PC-9 (cell line): ENCODE measurements at regions not wholly inside any gene's neighbourhood (a gene's known extent, or its start where the extent isn't known, plus 50 kb on each side); places are given as distances from the start of the nearest gene placed in this dataset.

Experiments
- BruUV-seq: library from RNA; stranded (reverse); fragments of 400-500 nt; replicated peaks from 2 replicates; lab custom pipeline; 2021; lab: Mats Ljungman, UMichigan
- CTCF ChIA-PET: fragments of 300-600 bp; sonication (Branson Sonifier 250); formaldehyde crosslinking; loops from one replicate; lab custom pipeline; 2022; ENCODE audit warnings: antibody characterized with exemption; lab: Charles Lee
- POLR2A ChIA-PET: fragments of 300-600 bp; sonication (Branson Sonifier 250); formaldehyde crosslinking; loops from one replicate; lab custom pipeline; 2022; ENCODE audit warnings: antibody characterized with exemption; ENCODE audit not compliant: unreplicated experiment; lab: Charles Lee
- DNase-seq, 2 experiments: peaks; one replicate each; pipeline versions ENCODE4 v3.0.0 to v3.0.0-alpha.2; 2015 to 2022; ENCODE audit warnings: mixed read lengths in 1 of 2
- H2AFZ ChIP-seq: fragments of 200-600 bp; sonication (generic); 2 replicates; pipeline ENCODE4 v1.8.1; 2017; ENCODE audit warnings: antibody characterized with exemption
- H3F3A ChIP-seq: fragments of 200-600 bp; sonication (generic); 2 replicates; pipeline ENCODE4 v1.8.1; 2017; ENCODE audit warnings: antibody characterized with exemption, mild to moderate bottlenecking, low read depth; ENCODE audit not compliant: insufficient read depth
- H3K27ac ChIP-seq: fragments of 200-600 bp; sonication (generic); 2 replicates; pipeline ENCODE4 v1.6.1; 2016; ENCODE audit warnings: mixed run types
- H3K27me3 ChIP-seq: fragments of 200-600 bp; sonication (generic); 2 replicates; pipeline ENCODE4 v1.6.1; 2016; ENCODE audit warnings: low read depth, mixed run types; ENCODE audit not compliant: insufficient read depth
- H3K36me3 ChIP-seq: fragments of 200-600 bp; sonication (generic); 2 replicates; pipeline ENCODE4 v1.6.1; 2016; ENCODE audit warnings: low read depth, mixed run types
- H3K4me1 ChIP-seq: fragments of 200-600 bp; sonication (generic); replicated peaks from 2 replicates; pipeline ENCODE4 v1.6.1; 2016; ENCODE audit warnings: mixed run types; ENCODE audit not compliant: insufficient read depth
- H3K4me2 ChIP-seq: fragments of 200-600 bp; sonication (generic); 2 replicates; pipeline ENCODE4 v1.6.1; 2017; ENCODE audit warnings: mixed run types
- H3K4me3 ChIP-seq: fragments of 200-600 bp; sonication (generic); 2 replicates; pipeline ENCODE4 v1.6.1; 2016; ENCODE audit warnings: mixed run types
- H3K79me2 ChIP-seq: fragments of 200-600 bp; sonication (generic); 2 replicates; pipeline ENCODE4 v1.6.1; 2017; ENCODE audit warnings: low read depth, mixed run types
- H3K9me2 ChIP-seq: fragments of 200-600 bp; sonication (generic); 2 replicates; pipeline ENCODE4 v1.8.1; 2017; ENCODE audit warnings: mild to moderate bottlenecking; ENCODE audit not compliant: insufficient read depth
- H3K9me3 ChIP-seq: fragments of 200-600 bp; sonication (generic); 2 replicates; pipeline ENCODE4 v1.8.1; 2016; ENCODE audit warnings: low read depth; ENCODE audit not compliant: insufficient read depth
- H4K20me1 ChIP-seq: fragments of 200-600 bp; sonication (generic); 2 replicates; pipeline ENCODE4 v1.8.1; 2017; ENCODE audit not compliant: insufficient read depth
- EZH2 ChIP-seq: fragments of 200-600 bp; sonication (generic); IDR thresholded peaks from 2 replicates; pipeline ENCODE4 v1.8.0; 2017; ENCODE audit warnings: antibody characterized with exemption, low read depth
- intact Hi-C: fragments of 100-400 bp; cut with micrococcal nuclease; formaldehyde crosslinking; loops from one replicate; pipeline ENCODE4 v1.10.0; 2022; ENCODE audit not compliant: unreplicated experiment
- TF ChIP-seq, protein P1 (sequence below): fragments of 200-600 bp; sonication (generic); conservative IDR thresholded peaks from 2 replicates; pipeline ENCODE4 v1.6.1; 2017; ENCODE audit warnings: mixed run types, antibody characterized with exemption, mild to moderate bottlenecking, moderate library complexity

DNA sequence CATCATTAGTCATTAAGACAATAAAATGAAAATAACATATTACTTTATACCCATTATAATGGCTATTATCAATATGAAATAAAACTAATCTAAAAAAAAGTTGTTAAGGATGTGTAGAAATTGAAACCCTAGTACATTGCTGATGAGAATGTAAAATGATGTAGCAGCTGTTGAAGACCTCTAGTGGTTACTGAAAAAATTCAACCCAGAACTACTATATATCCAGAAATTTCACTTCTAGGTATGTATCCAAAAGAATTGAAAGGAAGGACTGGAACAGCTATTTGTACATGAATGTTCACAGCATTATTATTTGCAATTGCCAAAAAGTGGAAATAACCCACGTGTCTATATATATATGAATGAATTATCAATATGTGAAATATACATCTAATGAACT lies 180.3 kb upstream of the KLHL4 start:
- Histone ChIP-seq H3K4me3 (no peak overlapping the region), H3K27me3 (no peaks in the 10 kb centered on the region), H4K20me1 (no peaks in the 10 kb centered on the region), H2AFZ (no peak overlapping the region), H3K4me1 (no peaks in the 10 kb centered on the region), H3K36me3 (no peaks in the 10 kb centered on the region), H3K9me3 (no peaks in the 10 kb centered on the region), H3F3A (no peaks in the 10 kb centered on the region), H3K4me2 (no peak overlapping the region), H3K9me2 (no peaks in the 10 kb centered on the region), H3K27ac (no peak overlapping the region), H3K79me2 (no peaks in the 10 kb centered on the region)
- ChIA-PET CTCF (no interaction called here), POLR2A (no interaction called here)
- no TSS peak for BruUV-seq
- intact Hi-C loops: loop anchor here (5.0 kb wide), 1 partner anchor 240 kb away; no protein-coding TSS in a partner anchor
- no peak for DNase-seq
- TF ChIP-seq, protein P1, sequence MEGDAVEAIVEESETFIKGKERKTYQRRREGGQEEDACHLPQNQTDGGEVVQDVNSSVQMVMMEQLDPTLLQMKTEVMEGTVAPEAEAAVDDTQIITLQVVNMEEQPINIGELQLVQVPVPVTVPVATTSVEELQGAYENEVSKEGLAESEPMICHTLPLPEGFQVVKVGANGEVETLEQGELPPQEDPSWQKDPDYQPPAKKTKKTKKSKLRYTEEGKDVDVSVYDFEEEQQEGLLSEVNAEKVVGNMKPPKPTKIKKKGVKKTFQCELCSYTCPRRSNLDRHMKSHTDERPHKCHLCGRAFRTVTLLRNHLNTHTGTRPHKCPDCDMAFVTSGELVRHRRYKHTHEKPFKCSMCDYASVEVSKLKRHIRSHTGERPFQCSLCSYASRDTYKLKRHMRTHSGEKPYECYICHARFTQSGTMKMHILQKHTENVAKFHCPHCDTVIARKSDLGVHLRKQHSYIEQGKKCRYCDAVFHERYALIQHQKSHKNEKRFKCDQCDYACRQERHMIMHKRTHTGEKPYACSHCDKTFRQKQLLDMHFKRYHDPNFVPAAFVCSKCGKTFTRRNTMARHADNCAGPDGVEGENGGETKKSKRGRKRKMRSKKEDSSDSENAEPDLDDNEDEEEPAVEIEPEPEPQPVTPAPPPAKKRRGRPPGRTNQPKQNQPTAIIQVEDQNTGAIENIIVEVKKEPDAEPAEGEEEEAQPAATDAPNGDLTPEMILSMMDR: no peak
- TF ChIP-seq EZH2: no peak

DNA sequence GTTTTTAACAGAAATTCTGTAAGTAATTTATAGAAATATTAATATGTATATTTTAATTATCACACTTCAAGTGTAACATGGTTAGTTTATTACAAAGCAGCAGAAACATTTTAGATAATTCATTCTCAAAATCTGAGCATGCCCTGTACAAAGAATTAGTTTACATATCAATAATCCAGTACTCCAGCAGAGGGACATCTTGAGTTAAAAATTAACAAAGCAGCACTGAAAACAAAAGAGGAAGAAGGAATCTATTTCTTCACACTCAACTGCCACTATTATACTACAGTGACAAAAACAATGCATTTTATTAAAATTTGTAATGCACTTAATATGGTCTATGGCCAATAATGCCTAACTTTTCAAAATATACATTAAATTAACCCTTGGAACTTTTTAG lies 179.1 kb upstream of the KLHL4 start:
- CTCF ChIA-PET: no interaction called here
- Histone ChIP-seq H3K9me3 (no peaks in the 10 kb centered on the region), H3K4me3 (no peak overlapping the region), H3K27me3 (no peaks in the 10 kb centered on the region), H3K4me2 (no peak overlapping the region), H3K4me1 (no peaks in the 10 kb centered on the region), H3F3A (no peaks in the 10 kb centered on the region), H4K20me1 (no peaks in the 10 kb centered on the region), H3K36me3 (no peaks in the 10 kb centered on the region), H3K9me2 (no peaks in the 10 kb centered on the region), H2AFZ (no peak overlapping the region), H3K79me2 (no peaks in the 10 kb centered on the region), H3K27ac (no peak overlapping the region)
- no peak for DNase-seq
- TF ChIP-seq, protein P1: peak; percentile 32; the same call in 1 of the 2 replicates
- no peak for TF ChIP-seq EZH2
- intact Hi-C loops: loop anchor here (1.0 to 5.0 kb wide), 2 partner anchors 239 to 326 kb away; no protein-coding TSS in a partner anchor
- POLR2A ChIA-PET: no interaction called here
- BruUV-seq: no TSS peak

DNA sequence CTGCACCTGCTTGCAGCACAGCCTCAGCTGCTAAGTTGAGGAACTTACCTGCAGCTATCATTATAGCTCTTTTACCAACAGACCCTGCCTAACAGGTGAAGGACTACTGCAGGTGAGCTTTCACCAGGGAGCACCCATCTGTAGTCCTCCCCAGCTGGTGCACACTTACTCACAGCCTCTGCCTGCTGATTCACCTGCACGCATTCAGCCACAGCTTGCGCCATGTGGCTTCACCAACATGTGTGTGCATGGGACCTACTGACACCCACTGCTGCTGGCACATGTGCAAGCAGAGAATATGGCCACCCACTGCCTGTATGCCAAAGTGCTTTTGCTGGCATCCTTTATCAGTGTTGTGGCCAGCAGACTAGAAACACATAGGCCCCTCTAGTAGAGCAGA lies 146.7 kb upstream of the KLHL4 start:
- ChIA-PET POLR2A (no interaction called here), CTCF (no interaction called here)
- BruUV-seq: no TSS peak
- Histone ChIP-seq H3K9me3 (no peaks in the 10 kb centered on the region), H3K27me3 (no peaks in the 10 kb centered on the region), H2AFZ (no peak overlapping the region), H3K4me2 (no peak overlapping the region), H4K20me1 (no peaks in the 10 kb centered on the region), H3K4me3 (no peak overlapping the region), H3K4me1 (no peaks in the 10 kb centered on the region), H3K79me2 (no peaks in the 10 kb centered on the region), H3K36me3 (no peaks in the 10 kb centered on the region), H3F3A (no peaks in the 10 kb centered on the region), H3K27ac (no peak overlapping the region), H3K9me2 (no peaks in the 10 kb centered on the region)
- intact Hi-C loops: no loop called here
- DNase-seq: no peak
- TF ChIP-seq EZH2: no peak
- TF ChIP-seq, protein P1: no peak
